GM21619 (cell line): ENCODE measurements at regions not wholly inside any gene's neighbourhood (a gene's known extent, or its start where the extent isn't known, plus 50 kb on each side); places are given as distances from the start of the nearest gene placed in this dataset.

Experiments used
- ATAC-seq: cut with Tn5 transposase; IDR thresholded peaks from one replicate; pipeline ENCODE4 v1.9.1; 2021; ENCODE audit not compliant: unreplicated experiment

DNA sequence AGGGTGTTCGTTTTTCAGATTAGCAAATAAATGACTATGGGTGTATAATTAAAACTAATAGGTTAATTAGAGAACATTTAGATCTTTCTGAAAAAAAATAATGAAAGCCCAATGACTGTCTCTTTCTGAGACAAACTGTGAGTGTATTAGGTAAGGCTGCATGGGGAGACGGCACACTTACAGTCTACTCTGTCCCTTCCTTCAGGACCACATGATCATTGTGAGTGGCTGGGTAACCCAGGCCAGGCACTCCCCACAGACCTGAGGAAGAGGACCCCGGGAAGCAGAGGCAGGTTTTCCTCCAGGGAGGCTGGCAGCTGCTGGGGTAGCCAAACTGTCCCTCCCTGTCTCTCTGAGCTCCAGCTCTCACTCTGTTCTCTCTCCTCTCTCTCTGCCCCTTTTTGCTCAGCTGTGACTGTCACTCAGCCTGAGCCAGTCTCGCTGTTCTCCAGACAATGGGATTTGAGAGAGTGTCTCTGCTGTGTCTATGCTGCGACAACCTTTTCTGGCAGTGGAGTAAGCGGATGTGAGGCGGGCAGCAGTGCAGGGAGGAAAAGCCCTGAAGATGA is 83.1 kb upstream of the NCAM1 start:
- no peak for ATAC-seq

DNA sequence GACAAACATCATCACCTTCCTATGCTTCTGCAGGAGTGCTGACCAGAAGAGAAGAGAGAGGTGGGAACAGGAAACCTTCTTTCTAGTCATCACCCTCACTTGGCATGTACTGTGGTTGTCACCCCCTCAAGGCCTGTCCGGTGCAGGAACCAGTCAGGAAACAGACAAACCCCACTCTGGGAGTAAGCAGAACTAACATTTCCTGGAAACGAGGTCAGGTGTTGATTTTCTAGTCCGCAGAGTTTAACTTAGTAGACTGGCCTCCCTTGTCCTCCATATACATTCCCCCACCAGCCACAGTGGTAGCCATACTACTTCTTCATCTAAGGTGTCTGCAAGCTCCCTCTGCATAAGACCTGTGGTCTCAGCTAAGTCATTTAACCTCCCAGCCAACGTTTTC is 80.7 kb upstream of the NCAM1 start:
- no peak for ATAC-seq

DNA sequence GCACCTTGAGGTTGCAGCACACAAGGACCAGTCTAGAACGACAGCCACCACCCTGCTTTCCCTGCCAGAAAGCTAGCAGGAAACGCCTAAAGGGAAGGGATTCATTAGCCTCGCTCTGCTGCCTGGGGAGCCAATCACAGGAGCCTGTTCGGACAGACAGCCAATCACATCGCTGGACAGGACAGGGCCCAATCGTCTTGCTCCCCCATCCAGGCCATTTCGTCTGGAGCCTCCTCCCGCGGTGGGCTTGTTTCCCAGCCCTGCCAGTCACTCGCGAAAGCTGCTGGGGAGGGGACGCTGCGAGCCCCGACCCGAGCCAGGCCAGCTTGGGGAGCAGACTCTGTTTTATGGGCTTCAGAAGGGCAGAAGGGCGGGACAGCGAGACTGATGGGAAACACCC is 79.8 kb upstream of the NCAM1 start:
- ATAC-seq: no peak

DNA sequence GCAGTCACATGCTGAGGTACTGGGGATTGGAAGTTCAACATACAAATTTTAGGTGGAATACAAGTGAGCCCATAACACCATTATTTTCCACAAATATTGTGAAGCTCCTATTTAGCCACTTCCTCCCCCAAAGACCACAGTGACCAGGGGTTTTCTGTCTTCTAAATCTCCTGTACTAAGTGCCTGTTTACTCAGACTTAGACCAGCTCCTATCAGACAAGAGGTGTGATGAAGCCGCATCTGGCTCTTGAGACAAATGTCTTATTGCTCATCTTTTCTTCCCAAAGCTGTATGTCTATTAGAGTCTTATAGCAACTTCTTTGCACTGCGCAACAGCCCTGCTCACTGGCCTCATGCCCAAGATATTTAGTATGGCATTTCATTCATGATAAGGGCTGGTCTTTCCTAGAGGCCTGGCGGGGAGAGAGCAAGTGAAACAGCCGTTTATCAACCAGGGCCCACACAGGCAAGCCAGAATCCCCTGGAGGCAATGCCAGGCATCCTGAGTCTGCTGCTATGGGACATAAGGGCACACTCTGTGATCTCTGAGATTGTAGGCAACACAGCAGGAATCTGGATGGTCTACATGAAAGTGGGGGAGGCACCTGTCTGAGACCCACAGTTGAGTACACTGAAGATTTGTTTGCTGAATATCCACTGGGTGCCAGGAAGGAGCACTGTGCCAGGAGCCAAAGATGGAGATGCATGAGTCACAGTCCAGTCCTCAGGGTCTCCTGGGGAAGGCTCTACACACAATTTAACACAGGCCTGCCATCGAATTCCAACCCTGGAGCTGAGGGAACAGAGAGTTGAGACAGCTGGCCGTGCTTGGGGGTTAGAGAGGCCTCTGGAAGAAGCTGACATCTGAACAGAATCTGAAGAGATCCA is 78.5 kb upstream of the NCAM1 start:
- no peak for ATAC-seq

DNA sequence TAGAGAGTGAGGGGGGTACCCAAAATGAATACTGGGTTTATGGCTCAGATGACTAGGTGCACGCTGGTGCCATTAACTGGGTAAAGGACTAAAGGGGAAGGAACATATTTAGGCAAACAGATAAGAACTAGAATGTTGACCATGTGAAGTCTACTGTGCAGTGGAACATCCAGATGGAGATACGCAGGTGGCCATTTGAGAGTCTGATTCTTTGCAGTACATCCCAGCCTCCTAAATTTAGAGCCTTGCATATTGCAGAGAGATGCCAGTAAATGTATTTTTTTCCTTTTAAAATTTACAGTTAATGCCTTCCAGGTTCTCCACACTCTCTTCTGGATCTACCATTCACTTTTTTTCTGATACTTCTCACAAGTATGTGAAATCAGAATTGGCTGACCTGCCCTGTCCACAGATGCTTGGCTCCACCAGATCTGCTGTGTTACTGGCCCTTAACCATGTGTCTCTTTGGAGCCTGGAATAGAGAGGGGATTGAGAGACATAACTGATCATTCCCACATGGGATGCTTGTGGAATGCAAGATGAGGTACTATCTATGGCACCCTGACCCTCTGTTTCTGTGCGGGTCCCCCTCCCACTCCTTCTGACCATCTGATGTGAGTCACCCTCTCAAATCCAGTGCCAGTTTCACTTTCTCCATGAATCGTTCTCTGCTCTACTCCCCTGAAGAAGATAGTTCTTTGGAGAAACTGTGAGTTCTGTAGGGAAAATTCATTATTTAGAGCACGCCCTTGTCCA is 77.0 kb upstream of the NCAM1 start:
- ATAC-seq: no peak

DNA sequence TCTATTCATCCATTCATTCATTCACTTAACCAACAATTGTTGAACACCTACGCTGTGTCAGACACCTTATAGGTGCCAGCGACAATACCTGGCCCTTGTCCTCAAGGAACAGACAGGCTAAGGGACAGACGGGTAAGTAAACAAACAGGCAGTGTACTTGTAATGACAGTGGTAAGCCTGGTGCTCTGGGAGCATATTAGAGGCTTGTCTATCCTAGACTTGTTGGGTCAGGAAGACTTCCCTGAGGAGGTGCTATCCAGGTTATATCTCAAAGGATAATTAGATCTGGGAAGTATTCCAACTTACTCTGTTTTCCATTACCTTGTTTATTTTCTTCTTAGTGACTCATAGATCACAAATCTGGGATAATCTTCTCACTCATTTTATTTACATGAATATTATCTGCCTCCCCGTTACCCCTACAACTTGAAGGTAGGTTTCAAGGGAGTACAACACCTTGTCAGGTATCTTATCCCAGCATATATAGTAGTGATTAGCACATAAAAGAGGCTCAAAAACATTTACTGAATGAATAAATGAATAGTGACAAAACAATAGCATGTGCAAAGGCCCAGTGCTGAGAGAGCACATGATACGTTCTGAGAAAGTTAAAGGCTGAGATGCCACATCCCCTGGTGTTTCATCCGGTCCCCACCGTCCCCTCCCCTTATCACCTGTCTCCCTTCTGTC is 75.3 kb upstream of the NCAM1 start:
- ATAC-seq: no peak

DNA sequence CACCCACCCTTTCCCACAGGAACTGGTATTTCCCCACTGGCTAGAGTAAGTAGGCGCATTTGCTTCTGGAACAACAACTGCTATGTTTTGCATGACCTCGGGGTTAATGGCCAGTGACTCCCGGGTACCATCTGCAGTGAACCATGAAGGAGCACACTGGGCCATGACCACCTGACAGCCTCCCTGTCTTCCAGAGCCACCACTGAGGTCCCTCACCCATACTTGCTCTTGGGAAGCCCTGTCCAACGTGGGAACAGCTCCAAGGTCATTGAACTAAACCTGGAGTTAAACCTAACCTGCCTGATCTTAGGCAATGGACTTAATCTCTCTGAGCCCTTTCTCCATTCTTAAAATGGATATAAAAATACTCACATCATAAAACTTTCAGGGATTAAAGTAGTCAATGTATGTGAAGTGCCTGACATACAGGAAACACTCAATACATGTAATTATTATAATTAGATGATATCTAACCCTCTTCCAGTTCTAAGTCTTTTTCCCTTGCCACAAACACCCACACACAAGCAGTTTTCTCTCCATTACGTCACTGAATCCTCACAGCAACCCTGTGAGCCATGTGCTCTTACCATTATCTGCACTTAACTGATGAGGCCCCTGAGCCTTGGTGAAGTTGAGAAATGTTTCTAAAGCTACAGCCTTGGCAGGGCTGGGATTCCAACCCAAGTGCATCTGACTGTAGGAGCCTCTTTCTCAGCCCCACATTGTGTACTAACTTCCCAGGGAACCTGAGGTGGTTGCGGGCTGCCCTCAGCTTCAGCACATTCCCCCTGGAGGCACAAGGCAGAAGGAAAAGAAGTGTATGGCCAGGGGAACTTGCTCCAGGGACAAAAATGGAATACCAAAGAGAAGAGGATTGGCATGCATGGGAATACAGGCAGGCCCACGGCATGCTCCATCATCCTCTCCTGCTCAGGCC is 74.5 kb upstream of the NCAM1 start:
- no peak for ATAC-seq

DNA sequence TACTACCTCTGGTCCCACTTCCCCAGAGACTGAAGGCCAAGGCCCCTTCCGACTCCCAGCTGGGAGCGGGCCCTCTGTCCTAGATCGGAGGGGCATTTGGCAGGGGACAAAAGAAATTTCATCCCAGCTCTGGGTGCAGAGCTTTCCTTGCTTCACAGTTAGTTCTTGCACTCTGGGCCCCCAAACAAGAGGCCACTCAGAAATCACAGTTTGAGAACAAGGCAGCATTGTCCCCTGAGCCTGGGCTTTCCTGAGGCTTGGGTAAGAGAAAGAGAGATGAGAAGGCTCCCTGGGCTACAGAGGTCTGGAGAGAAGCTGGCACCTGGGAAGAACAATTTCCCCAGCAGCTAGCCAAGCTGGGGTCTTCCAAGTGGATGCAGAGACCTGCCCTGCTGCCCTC is 71.8 kb upstream of the NCAM1 start:
- no peak for ATAC-seq

DNA sequence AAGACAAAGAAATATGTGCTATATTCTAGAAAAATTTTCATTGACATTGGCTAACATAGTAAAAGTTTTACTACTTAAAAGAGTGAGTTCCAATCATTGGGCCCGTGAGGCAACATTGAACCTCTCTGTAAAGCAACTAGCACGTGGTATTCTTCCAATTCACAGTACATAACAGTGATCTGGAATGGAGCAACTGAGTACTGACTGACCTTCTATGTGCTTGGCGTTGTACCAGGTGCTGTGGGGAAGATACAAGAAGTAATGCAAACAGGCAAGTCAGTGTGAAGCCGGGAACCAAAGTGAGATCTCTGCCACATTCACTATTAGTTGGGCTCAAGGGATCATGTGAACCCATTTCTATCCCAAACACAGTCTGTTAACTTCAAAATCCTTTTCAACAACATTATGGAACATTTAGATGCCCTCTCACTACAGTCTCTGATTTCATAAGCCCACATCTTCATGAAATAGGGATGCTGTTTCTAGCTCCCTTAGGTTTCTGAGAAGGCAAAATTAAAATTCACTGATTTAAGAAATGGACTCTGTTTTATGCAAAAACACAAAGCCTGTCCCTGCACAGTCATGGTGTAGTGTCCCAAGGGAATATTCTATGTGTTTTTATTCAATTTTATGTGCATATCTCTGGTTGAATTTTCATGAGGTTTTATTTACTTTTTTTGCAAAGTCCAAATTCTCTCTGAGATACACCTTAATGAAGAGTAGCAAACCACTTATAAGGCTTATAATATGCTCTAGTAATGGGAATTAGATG is 61.8 kb upstream of the NCAM1 start:
- ATAC-seq: no peak

DNA sequence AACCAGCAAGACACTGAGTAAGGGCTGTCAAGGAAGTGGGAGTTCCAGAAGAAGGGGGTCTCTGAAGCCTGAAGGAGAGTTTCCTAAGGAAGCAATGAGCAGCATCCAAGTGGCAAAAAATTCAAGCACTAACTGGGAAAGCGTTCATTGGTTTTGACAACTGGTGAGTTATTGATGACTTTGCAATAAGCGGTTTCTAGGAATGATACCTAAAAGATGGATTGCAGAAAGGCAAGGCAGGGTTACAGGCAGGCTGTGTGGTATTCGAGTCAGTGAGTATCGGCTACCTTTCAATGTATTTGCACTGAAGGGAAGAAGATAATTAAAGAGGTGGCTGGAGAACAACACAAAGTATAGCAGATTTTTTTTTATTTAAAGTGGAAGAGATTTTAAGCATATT is 59.3 kb upstream of the NCAM1 start:
- ATAC-seq: no peak

DNA sequence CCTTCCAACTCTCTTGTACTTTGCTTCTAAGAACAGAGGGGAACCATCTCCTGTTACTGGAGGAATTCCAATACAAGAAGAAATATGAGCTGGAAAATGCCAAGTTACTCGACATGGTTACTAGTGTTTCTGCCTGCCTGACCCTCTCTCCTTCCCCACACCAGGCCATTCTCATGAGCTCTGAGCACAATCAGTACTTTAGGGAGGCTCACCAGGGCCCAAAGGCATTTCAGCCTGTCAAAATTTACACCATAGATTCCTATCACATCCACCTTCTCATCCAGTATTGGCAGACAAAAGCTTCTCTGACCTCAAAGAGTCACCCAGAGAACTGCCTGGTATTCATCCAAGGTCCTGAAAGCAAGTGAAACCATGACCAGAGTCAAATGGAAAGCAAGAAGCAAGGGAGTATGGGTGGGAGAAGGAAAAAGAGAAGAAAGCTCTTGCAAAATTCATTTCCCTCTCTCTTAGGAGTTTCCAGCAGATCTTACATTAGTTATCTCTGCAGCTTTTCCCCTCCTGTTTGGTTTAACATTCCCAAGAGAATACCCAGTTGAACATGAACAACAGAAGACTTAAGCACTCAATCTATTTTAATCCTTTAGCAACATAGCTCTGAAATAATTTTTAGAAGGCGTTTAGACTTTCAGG is 58.7 kb upstream of the NCAM1 start:
- ATAC-seq: no peak

DNA sequence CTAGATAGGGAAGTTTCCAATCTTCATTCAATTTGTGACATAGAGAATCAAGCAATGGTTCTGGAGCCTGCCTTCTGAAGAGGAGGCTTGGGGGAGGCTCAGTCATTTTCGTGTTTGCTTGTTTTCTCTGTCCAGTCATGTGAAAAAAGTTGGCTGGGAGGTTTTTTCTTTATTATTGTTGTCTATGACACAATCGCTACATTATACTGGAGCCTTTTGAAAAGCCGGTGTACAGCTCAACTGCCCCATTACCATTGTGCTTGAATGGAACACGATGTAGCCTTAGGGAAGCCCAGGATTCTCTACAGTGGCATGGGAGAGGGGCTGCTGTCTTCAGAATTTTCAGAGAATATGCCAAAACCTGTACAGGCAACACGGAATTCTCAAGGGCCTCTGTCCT is 57.9 kb upstream of the NCAM1 start:
- no peak for ATAC-seq

DNA sequence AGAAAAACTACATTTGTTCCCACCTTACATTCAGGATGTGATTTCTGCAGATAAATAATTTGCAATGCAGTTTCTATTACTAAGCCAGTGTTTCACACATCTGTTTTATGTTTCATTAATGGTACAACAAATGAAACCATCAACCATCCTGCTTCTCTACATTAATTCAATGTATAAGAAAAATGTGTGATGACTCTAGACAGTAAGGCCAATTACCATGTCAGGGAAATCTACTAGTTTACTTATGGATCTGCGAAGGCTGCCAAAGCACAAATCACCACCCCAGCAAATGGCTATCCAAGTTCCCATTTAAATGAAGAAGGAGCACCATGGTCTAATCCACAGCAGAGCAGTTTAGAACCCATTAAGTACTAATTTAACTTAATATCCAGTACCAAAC is 50.1 kb upstream of the NCAM1 start:
- ATAC-seq: no peak
